ENCODE measurements at regions not wholly inside any gene's neighbourhood (a gene's known extent, or its start where the extent isn't known, plus 50 kb on each side); places are given as distances from the start of the nearest gene placed in this dataset.
"Not testable (repeated sequence)": the region's sequence is repeated elsewhere in the genome, so short reads cannot be mapped to it uniquely, and the experiment has no call there.

- no peak for DNase-seq (ENCODE audit: low read depth)
Observed at GRCh38 chr19:28596561-28597071, 616.3 kb downstream of the UQCRFS1 start.

GRCh38 chr19:28595722-28596480, 617.0 kb downstream of the UQCRFS1 start:
- no peak for DNase-seq (ENCODE audit: low read depth)

- DNase-seq (ENCODE audit: low read depth) = no peak
Observed at GRCh38 chr19:28594737-28595136, 618.2 kb downstream of the UQCRFS1 start.

GRCh38 chr19:28589991-28590411, 623.0 kb downstream of the UQCRFS1 start:
- not testable (repeated sequence) for DNase-seq (ENCODE audit: low read depth)

GRCh38 chr19:28586474-28586873, 626.5 kb downstream of the UQCRFS1 start:
- DNase-seq (ENCODE audit: low read depth) = no peak

- DNase-seq (ENCODE audit: low read depth) = no peak
Observed at GRCh38 chr19:28585796-28586195, 627.2 kb downstream of the UQCRFS1 start.

GRCh38 chr19:28583713-28584112, 629.2 kb downstream of the UQCRFS1 start:
- DNase-seq (ENCODE audit: low read depth) = no peak

- DNase-seq (ENCODE audit: low read depth) = no peak
Observed at GRCh38 chr19:28583242-28583641, 629.7 kb downstream of the UQCRFS1 start.

GRCh38 chr19:28582796-28583195, 630.2 kb downstream of the UQCRFS1 start:
- no peak for DNase-seq (ENCODE audit: low read depth)

GRCh38 chr19:28582344-28582743, 630.6 kb downstream of the UQCRFS1 start:
- no peak for DNase-seq (ENCODE audit: low read depth)

- DNase-seq (ENCODE audit: low read depth) = no peak
Observed at GRCh38 chr19:28581468-28581770, 631.5 kb downstream of the UQCRFS1 start.

- DNase-seq (ENCODE audit: low read depth) = no peak
Observed at GRCh38 chr19:28578786-28579505, 634.0 kb downstream of the UQCRFS1 start.

- no peak for DNase-seq (ENCODE audit: low read depth)
Observed at GRCh38 chr19:28578208-28578607, 634.7 kb downstream of the UQCRFS1 start.

- DNase-seq (ENCODE audit: low read depth) = no peak
Observed at GRCh38 chr19:28577666-28578065, 635.3 kb downstream of the UQCRFS1 start.

GRCh38 chr19:28577233-28577632, 635.7 kb downstream of the UQCRFS1 start:
- no peak for DNase-seq (ENCODE audit: low read depth)

GRCh38 chr19:28575816-28576215, 637.1 kb downstream of the UQCRFS1 start:
- no peak for DNase-seq (ENCODE audit: low read depth)

- DNase-seq (ENCODE audit: low read depth) = not testable (repeated sequence)
Observed at GRCh38 chr19:28575312-28575711, 637.6 kb downstream of the UQCRFS1 start.

GRCh38 chr19:28574212-28574611, 638.7 kb downstream of the UQCRFS1 start:
- DNase-seq (ENCODE audit: low read depth) = no peak

GRCh38 chr19:28569132-28570131, 643.5 kb downstream of the UQCRFS1 start:
- DNase-seq (ENCODE audit: low read depth) = no peak

GRCh38 chr19:28567834-28568233, 645.1 kb downstream of the UQCRFS1 start:
- DNase-seq (ENCODE audit: low read depth) = no peak

- no peak for DNase-seq (ENCODE audit: low read depth)
Observed at GRCh38 chr19:28563964-28564921, 648.7 kb downstream of the UQCRFS1 start.
